Endothelial cell of umbilical vein (primary cell): ENCODE measurements at regions not wholly inside any gene's neighbourhood (a gene's known extent, or its start where the extent isn't known, plus 50 kb on each side); places are given as distances from the start of the nearest gene placed in this dataset.

ENCODE experiments used
- BruUV-seq: library from RNA; stranded (reverse); fragments of 400-500 nt; replicated peaks from 2 replicates; lab custom pipeline; 2021; lab: Mats Ljungman, UMichigan
- CTCF ChIA-PET: fragments of 300-600, 350-600 bp; sonication (Branson Sonifier 250); formaldehyde crosslinking; loops from one replicate; lab custom pipeline; 2021; ENCODE audit warnings: antibody characterized with exemption, inconsistent platforms; lab: Charles Lee
- POLR2A ChIA-PET: fragments of 300-600, 350-600 bp; sonication (Branson Sonifier 250); formaldehyde crosslinking; loops from one replicate; lab custom pipeline; 2021; ENCODE audit warnings: antibody characterized with exemption, inconsistent platforms; lab: Charles Lee
- DNase-seq: peaks from one replicate; pipeline ENCODE4 v3.0.0-alpha.2; 2011; ENCODE audit warnings: low read depth, low spot score
- FAIRE-seq: peaks from 2 replicates; lab custom pipeline; 2011; peaks lifted over from hg19 to GRCh38; lab: Jason Lieb, UNC
- H2AFZ ChIP-seq: 2 replicates; pipeline ENCODE4 v1.6.0; 2012; ENCODE audit warnings: low read depth, low read length, control low read depth, inconsistent platforms
- H3K27ac ChIP-seq: 2 replicates; pipeline ENCODE4 v1.5.1; 2011; ENCODE audit warnings: low read depth, mild to moderate bottlenecking, control low read depth, low read length, moderate library complexity; ENCODE audit not compliant: insufficient read depth
- H3K27me3 ChIP-seq, 2 experiments: 2 replicates each; pipeline versions ENCODE4 v1.6.0 to v1.6.1; 2011; ENCODE audit warnings: low read length in 2 of 2, mixed read lengths in 1 of 2; ENCODE audit not compliant: control insufficient read depth in 2 of 2, insufficient read depth in 2 of 2
- H3K36me3 ChIP-seq, 2 experiments: 2 replicates in 1 of 2; 3 replicates in 1 of 2; pipeline ENCODE4 v1.5.1; 2011; ENCODE audit warnings: low read length in 2 of 2, mild to moderate bottlenecking in 1 of 2, moderate library complexity in 1 of 2; ENCODE audit not compliant: control insufficient read depth in 2 of 2, insufficient read depth in 2 of 2; ENCODE audit errors: extremely low read depth in 1 of 2
- H3K4me1 ChIP-seq: 3 replicates; pipeline ENCODE4 v1.5.1; 2011; ENCODE audit warnings: mild to moderate bottlenecking, low read length; ENCODE audit not compliant: control insufficient read depth, insufficient read depth; ENCODE audit errors: extremely low read depth
- H3K4me2 ChIP-seq: 2 replicates; pipeline ENCODE4 v1.6.1; 2011; ENCODE audit warnings: low read length, control low read depth, mixed read lengths; ENCODE audit not compliant: insufficient read depth
- H3K4me3 ChIP-seq, 3 experiments: fragments of 200-600 bp in 1 of 3; sonication (generic), shearing (Covaris generic) in 1 of 3; replicated peaks in 1 of 3; 2 replicates each; pipeline ENCODE4 v1.5.1; 2011 to 2016; ENCODE audit warnings: control low read depth in 3 of 3, low read length in 3 of 3, mild to moderate bottlenecking in 2 of 3, inconsistent platforms in 1 of 3, low read depth in 1 of 3, moderate library complexity in 1 of 3; ENCODE audit not compliant: insufficient read depth in 1 of 3
- H3K79me2 ChIP-seq: 2 replicates; pipeline ENCODE4 v1.6.0; 2012; ENCODE audit warnings: low read length, inconsistent platforms; ENCODE audit not compliant: control insufficient read depth, insufficient read depth
- H3K9ac ChIP-seq: replicated peaks from 2 replicates; pipeline ENCODE3; 2011; ENCODE audit warnings: low read length, control low read depth; ENCODE audit not compliant: insufficient read depth; ENCODE audit errors: extremely low read depth
- H3K9me1 ChIP-seq: replicated peaks from 3 replicates; pipeline ENCODE4 v1.6.0; 2011; ENCODE audit warnings: mild to moderate bottlenecking, low read length; ENCODE audit not compliant: control insufficient read depth, insufficient read depth; ENCODE audit errors: extremely low read depth
- H3K9me3 ChIP-seq: replicated peaks from 2 replicates; pipeline ENCODE4 v1.5.1; 2012; ENCODE audit warnings: low read length, inconsistent platforms; ENCODE audit not compliant: control insufficient read depth, insufficient read depth
- H4K20me1 ChIP-seq: replicated peaks from 2 replicates; pipeline ENCODE3; 2011; ENCODE audit warnings: mild to moderate bottlenecking, low read length; ENCODE audit not compliant: control insufficient read depth, insufficient read depth; ENCODE audit errors: extremely low read depth
- FOS ChIP-seq: IDR thresholded peaks from 2 replicates; pipeline ENCODE4 v1.6.1; 2011; ENCODE audit warnings: mild to moderate bottlenecking, low read length, moderate library complexity, borderline replicate concordance; ENCODE audit not compliant: insufficient read depth
- GATA2 ChIP-seq: IDR thresholded peaks from 2 replicates; pipeline ENCODE4 v1.7.0; 2011; ENCODE audit warnings: low read depth, mild to moderate bottlenecking, moderate library complexity, mixed read lengths, low read length; ENCODE audit not compliant: insufficient read length, insufficient read depth
- JUN ChIP-seq: IDR thresholded peaks from 2 replicates; pipeline ENCODE4 v1.6.1; 2011; ENCODE audit warnings: borderline replicate concordance, low read depth; ENCODE audit not compliant: insufficient read length, insufficient read depth
- MYC ChIP-seq: IDR thresholded peaks from one replicate; pipeline ENCODE4 v1.6.1; 2011; ENCODE audit warnings: mild to moderate bottlenecking, low read depth, low read length
- POLR2AphosphoS5 ChIP-seq: IDR thresholded peaks from 2 replicates; pipeline ENCODE4 v1.6.1; 2012; ENCODE audit warnings: low read depth, mild to moderate bottlenecking, control low read depth, low read length, moderate library complexity; ENCODE audit not compliant: insufficient read depth
- dilution Hi-C: fragments of 300-500 bp; cut with MboI; formaldehyde crosslinking; loops from one replicate; pipeline ENCODE4 v1.15.0; 2019; ENCODE audit warnings: low sequenced_read_pairs; ENCODE audit not compliant: extremely low pct_ligation_motif_present
- intact Hi-C: fragments of 100-400 bp; cut with micrococcal nuclease; formaldehyde crosslinking; loops from one replicate; pipeline ENCODE4 v1.10.0; 2022
- TF ChIP-seq, protein P1 (sequence below): IDR thresholded peaks from 2 replicates; pipeline ENCODE4 v1.6.1; 2011; ENCODE audit not compliant: insufficient read depth, insufficient read length
- TF ChIP-seq, protein P2 (sequence below), 2 donors: IDR thresholded peaks; 1 replicate in 1 of 2; 2 replicates in 1 of 2; pipeline ENCODE4 v1.5.1; 2011; ENCODE audit warnings: low read length in 2 of 2, mild to moderate bottlenecking in 2 of 2, moderate library complexity in 2 of 2, control low read depth in 1 of 2, inconsistent platforms in 1 of 2, low read depth in 1 of 2; ENCODE audit not compliant: insufficient read depth in 1 of 2; ENCODE audit errors: extremely low read depth in 1 of 2

DNA sequence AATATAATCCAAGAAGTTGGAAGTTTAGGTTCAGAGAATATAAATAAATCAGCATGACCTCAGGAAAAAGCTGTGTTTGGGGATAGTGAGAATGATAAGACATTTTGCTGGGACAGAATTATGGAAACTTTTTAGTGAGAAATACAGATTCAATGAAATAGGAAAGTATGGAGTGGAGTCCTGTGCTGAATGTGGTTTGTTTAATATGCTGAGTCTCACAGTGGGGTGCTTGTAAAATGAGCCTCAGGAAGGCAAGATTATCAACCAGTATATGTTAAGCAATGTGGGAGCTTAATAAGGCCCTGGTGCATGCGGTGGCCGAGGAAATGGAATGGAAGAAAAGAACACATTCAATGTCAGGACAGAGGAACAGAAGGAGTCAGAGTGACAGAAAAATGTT is 1554.7 kb upstream of the TENM3 start:
- H3K4me2 ChIP-seq: no peak overlapping the region
- dilution Hi-C loops: no loop called here
- H3K9me1 ChIP-seq: no peaks in the 10 kb centered on the region
- H3K4me3 ChIP-seq: no peak overlapping the region
- no peaks in the 10 kb centered on the region for H3K36me3 ChIP-seq
- H4K20me1 ChIP-seq: no peaks in the 10 kb centered on the region
- ChIA-PET CTCF (no interaction called here), POLR2A (no interaction called here)
- no TSS peak for BruUV-seq
- H3K79me2 ChIP-seq: no peaks in the 10 kb centered on the region
- intact Hi-C loops: no loop called here
- TF ChIP-seq FOS (no peak), GATA2 (no peak), JUN (no peak), POLR2AphosphoS5 (no peak), MYC (no peak)
- TF ChIP-seq, protein P1, sequence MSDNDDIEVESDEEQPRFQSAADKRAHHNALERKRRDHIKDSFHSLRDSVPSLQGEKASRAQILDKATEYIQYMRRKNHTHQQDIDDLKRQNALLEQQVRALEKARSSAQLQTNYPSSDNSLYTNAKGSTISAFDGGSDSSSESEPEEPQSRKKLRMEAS: no peak
- TF ChIP-seq, protein P2, sequence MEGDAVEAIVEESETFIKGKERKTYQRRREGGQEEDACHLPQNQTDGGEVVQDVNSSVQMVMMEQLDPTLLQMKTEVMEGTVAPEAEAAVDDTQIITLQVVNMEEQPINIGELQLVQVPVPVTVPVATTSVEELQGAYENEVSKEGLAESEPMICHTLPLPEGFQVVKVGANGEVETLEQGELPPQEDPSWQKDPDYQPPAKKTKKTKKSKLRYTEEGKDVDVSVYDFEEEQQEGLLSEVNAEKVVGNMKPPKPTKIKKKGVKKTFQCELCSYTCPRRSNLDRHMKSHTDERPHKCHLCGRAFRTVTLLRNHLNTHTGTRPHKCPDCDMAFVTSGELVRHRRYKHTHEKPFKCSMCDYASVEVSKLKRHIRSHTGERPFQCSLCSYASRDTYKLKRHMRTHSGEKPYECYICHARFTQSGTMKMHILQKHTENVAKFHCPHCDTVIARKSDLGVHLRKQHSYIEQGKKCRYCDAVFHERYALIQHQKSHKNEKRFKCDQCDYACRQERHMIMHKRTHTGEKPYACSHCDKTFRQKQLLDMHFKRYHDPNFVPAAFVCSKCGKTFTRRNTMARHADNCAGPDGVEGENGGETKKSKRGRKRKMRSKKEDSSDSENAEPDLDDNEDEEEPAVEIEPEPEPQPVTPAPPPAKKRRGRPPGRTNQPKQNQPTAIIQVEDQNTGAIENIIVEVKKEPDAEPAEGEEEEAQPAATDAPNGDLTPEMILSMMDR (IDR thresholded peaks at IDR 0.05; ENCODE audit: extremely low read depth in 1 of 2, insufficient read depth in 1 of 2, low read depth in 1 of 2, low read length in 2 of 2): no peak
- no peaks in the 10 kb centered on the region for H3K9me3 ChIP-seq
- no peak overlapping the region for H3K27ac ChIP-seq
- DNase-seq: no peak
- no peak for FAIRE-seq
- H3K9ac ChIP-seq: no peak overlapping the region
- no peaks in the 10 kb centered on the region for H3K4me1 ChIP-seq
- H3K27me3 ChIP-seq: no peaks in the 10 kb centered on the region
- H2AFZ ChIP-seq: no peak overlapping the region
